HT-29 (cell line): ENCODE measurements at regions not wholly inside any gene's neighbourhood (a gene's known extent, or its start where the extent isn't known, plus 50 kb on each side); places are given as distances from the start of the nearest gene placed in this dataset.
A peak's percentile ranks its signal among the peaks of the same experiment; 100 is the strongest.

ENCODE experiments used
- DNase-seq: peaks from one replicate; pipeline ENCODE4 v3.0.0-alpha.2; 2015; ENCODE audit warnings: low spot score

- no peak for DNase-seq
These were observed 615.3 kb upstream of the MGMT start for GRCh38 chr10:128851726-128852125.

DNA sequence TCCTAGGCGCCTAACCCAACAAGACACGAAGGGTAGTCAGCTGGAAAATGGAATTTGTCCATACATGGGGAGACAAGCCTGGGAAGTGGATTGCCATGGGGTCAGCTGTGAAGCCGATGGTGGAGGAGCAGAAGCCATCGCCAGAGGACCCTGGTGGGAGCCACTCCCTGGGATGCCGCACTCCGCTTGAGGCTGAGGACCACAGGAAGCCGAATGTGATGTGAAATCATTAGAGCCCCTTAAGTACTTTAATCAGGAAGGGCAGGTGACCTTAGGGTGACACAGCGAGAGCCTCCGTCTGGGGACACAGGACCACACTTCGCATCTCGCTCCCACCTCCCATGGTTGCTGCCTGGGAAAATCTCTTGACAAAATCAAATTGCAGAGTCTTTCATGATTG, 614.6 kb upstream of the MGMT start:
- DNase-seq: no peak

DNA sequence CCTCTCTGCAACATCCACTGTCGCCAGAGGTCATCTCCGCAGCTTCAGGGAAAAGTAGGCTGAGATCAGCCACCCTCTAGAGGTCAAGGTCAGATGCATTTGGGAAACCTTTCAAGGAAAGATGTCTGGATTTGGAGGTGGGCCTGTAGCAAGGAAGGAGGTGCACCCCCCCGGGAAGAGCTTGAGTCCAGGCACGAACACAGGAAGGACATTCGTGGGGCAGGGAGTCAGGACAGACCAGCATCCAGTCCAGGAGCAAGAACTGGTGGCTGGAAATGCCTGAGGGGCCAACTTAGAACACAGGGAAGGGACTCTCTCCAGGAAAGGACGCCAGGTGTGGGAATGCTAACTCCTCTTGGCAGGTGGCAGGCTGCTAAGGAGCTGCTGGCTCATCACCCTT, 614.1 kb upstream of the MGMT start:
- no peak for DNase-seq

- DNase-seq: no peak
These were observed 613.5 kb upstream of the MGMT start for GRCh38 chr10:128853537-128853936.

DNA sequence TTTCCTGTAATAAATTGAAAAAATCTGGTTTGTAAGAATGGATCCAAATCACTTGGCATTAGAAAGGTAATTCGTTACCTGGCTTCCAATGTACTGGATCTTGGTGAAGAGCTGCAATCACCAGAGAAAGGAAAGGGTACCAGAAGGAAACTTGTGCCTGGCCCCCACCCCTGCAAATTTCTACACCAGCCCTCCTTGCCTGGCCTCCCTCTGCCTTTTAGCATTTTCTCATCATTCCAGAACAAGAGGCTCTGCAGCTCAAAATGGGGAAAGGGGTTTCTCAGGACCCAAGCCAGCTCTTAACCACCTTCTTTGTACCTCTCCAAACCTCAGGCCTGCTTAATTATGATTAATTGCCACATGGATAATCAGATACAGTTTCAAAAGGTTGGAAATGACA, 612.8 kb upstream of the MGMT start:
- no peak for DNase-seq

GRCh38 chr10:128854963-128855362, 612.1 kb upstream of the MGMT start:
- peak; percentile 35 for DNase-seq

GRCh38 chr10:128855618-128856428, 611.2 kb upstream of the MGMT start:
- DNase-seq: no peak

- DNase-seq: peak; percentile 58
These were observed 607.2 kb upstream of the MGMT start for GRCh38 chr10:128859738-128860386.

GRCh38 chr10:128860574-128860973, 606.5 kb upstream of the MGMT start:
- DNase-seq: no peak

DNA sequence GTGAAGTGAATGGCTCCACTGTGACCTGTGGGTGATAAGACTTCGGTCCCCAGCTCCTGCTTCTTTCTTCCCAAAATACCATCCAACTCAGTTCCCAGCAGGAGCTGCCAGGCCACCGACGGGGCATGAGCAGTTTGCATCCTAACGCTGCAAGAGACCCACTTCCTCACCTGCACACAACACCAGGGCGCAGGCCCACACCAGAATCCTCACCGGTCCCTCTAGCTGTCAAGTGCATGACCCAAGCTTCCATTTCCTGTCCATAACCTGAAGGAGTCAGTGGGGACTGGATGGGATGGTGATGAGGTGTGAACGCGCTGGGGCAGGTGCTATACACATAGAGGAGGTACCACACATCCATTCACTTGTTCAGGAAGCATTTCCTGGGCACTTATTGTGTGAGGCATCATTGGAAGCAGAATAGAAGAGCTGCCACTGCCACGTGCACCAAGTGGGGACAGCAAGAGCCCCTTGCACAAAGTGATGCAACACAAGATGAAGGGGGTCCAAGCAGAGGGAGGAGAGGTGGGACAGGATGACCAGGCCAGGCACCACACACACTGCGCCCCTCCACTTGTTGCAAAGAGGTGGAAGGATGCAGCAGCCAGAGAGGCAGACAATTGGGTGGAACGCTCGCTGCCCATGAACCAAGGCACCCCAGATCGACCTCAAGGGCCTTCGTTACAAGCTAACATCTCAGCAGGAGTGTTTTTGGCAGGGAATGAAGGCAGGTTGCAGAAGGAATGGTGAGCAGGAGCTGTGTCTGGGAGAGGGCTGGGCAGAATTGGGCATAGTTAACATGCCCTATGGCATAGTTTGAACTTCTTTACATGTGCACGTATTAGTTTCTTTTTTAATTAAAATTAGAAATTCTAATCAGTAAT, 605.8 kb upstream of the MGMT start:
- DNase-seq: no peak

- no peak for DNase-seq
These were observed 603.6 kb upstream of the MGMT start for GRCh38 chr10:128863411-128863810.

DNA sequence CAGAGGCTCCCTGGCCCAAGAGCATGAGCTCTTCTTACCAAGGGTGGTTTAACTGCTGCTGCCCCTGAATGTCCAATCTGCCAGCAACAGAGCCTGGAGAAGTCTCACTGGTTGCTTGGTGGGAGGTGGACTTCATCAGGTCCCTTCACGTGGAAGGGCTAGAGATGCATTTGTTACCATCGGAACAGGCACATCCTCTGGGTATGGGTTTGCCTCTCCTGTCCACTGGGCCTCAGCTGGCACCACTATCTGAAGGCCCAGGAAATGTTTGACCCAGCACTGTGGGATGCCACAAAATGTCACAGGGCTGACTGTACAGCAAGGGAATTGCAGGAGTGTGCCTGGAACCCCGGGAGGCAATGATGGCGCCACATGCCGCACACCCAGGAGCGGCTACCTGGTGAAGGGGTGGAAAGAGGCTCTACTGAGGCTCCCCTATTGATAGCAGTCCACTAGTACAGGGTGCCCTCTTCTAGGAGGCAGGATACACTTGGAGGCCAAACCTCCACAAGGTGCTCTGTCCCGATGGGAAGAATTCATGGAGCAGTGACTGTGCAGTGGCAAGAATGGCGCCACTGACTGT, 603.1 kb upstream of the MGMT start:
- no peak for DNase-seq

DNA sequence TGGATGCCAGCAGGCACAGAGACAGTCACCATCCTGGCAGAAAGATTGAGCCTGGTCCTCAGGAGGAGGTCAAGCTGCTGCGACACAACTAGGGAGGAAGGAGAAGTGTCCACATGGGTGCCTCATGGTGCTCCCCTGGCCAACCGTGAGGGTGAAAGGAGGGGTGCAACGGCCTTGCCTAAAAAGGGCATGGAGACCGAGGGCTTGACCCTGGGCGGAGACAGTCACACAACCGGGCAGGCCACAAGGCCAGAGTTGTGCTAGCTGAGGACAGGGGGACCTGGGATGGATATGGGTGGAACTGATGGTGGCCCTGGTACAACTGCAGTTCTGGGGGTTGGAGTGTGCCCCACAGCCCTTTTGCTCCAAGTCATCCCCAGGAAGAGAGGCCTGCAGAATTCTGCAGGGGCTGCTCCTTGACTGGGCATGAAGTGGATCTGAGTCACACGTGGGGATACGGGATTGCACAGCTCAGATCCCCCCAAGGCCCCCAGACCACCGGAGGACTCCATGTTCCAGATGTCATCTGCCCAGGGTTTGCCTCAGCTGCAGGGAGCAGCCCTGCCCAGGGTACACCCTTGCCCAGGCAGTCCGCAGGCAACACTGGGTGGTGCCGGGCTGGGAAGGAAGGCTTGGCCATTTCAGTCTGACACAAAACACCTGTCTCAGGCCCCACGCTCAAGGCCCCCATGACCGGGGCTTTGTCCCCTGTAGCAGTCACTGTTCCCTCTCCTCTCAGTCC, 602.3 kb upstream of the MGMT start:
- no peak for DNase-seq

GRCh38 chr10:128865436-128866195, 601.4 kb upstream of the MGMT start:
- DNase-seq: no peak

DNA sequence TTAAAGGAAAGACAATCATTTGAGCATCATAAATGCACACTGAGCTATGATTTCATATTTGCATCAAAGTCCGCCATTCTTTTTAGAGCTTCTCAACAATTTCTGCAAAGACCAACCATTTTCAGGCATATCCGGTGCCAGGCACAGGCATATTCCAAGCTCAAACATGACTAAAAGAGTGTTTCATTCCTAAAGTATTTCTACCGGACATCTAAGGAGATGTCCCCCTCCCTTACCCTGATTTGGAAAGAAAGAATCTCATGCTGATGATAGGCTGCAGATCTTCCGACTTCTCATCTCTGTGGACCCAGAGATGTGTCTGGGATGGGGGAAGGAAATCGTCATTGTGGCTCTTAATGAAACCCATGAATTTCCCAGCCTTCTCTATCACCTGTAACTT, 600.5 kb upstream of the MGMT start:
- no peak for DNase-seq

DNA sequence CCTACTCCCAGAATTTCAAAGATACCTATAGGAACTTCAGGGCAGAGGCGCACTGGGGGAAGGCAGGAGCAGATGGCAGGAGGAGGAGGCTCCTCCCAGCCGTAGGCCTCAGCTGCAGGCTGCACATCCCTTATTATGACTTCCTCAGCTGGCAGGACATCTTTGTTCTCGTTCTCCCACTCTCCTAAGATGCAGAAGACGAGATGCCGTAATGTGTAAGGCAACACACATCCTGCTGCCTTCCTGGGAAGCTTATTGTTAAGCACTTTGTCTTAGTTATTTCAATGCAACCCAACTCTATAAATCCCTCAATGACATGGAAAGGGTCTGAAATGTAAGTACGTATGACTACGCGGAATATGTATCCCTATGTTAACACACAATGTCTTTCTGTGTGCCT, 599.8 kb upstream of the MGMT start:
- no peak for DNase-seq

DNA sequence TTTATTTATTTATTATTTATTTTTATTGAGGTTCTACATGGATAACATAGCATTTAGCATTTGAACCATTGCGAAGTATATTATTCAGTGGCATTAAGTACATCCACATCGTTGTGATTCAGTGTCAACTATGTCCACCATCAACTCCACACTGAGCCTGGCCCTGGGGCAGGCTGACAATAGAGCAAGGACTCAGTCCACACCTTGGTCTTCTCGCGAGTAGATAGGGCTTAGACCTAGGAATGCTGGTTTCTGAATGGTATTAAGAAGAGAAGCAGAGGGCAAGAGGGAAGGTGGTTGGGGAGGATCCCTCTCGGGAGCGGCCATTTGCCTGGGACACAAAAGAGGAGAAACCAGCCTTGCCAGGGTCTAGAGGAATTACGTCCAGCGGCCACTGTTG, 599.2 kb upstream of the MGMT start:
- DNase-seq: no peak

GRCh38 chr10:128868481-128868880, 598.6 kb upstream of the MGMT start:
- DNase-seq: no peak

- DNase-seq: no peak
These were observed 597.8 kb upstream of the MGMT start for GRCh38 chr10:128869101-128869749.
